ENCODE measurements at regions not wholly inside any gene's neighbourhood (a gene's known extent, or its start where the extent isn't known, plus 50 kb on each side); places are given as distances from the start of the nearest gene placed in this dataset.

DNA sequence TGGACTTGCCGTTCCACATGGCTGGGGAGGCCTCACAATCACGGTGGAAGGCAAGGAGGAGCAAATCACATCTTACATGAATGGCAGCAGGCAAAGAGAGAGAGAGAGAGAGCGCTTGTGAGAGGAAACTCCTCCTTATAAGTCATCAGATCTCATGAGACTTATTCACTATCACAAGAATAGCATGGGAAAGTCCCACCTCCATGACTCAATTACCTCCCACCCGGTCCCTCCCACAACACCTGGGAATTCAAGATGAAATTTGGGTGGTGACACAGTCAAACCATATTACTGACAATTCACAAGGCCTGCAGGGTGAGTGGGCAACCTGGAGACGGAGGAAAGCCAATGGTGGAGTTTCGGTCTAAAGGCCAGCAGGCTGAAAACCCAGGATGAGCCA lies 394.3 kb upstream of the TRAM1L1 start:
- Histone ChIP-seq H3K9ac (ENCODE audit: extremely low read depth, low read length, poor library complexity, severe bottlenecking) (no peak overlapping the region), H3K27ac (ENCODE audit: low read depth, low read length) (no peak overlapping the region), H3K9me3 (ENCODE audit: control insufficient read depth, low read length) (no peaks in the 10 kb centered on the region), H3K4me3 (ENCODE audit: low read length) (no peak overlapping the region), H3K27me3 (ENCODE audit: control insufficient read depth, insufficient read depth, low read length, poor library complexity, severe bottlenecking) (peaks cover 4% of the 10 kb centered on the region), H3K36me3 (ENCODE audit: control insufficient read depth, insufficient read depth, low read length) (no peaks in the 10 kb centered on the region), H3K4me1 (ENCODE audit: control insufficient read depth, insufficient read depth, low read length) (peaks cover 4% of the 10 kb centered on the region)
- H3K27ac Mint-ChIP-seq, result no peak overlapping the region
- no peaks in the 10 kb centered on the region for H3K9me3 Mint-ChIP-seq
- H3K4me3 Mint-ChIP-seq, result no peak overlapping the region
- H3K36me3 Mint-ChIP-seq (ENCODE audit: low read depth), result no peaks in the 10 kb centered on the region
- 66 to 76% methylated on average over 4 to 6 of the region's 6 CpGs for WGBS, 2 experiments (ENCODE audit: insufficient coverage in 1 of 2, insufficient read length in 1 of 2)
- peaks cover 11% of the 10 kb centered on the region for H3K4me1 Mint-ChIP-seq
- DNase-seq, result no peak
- TF ChIP-seq, protein P1, sequence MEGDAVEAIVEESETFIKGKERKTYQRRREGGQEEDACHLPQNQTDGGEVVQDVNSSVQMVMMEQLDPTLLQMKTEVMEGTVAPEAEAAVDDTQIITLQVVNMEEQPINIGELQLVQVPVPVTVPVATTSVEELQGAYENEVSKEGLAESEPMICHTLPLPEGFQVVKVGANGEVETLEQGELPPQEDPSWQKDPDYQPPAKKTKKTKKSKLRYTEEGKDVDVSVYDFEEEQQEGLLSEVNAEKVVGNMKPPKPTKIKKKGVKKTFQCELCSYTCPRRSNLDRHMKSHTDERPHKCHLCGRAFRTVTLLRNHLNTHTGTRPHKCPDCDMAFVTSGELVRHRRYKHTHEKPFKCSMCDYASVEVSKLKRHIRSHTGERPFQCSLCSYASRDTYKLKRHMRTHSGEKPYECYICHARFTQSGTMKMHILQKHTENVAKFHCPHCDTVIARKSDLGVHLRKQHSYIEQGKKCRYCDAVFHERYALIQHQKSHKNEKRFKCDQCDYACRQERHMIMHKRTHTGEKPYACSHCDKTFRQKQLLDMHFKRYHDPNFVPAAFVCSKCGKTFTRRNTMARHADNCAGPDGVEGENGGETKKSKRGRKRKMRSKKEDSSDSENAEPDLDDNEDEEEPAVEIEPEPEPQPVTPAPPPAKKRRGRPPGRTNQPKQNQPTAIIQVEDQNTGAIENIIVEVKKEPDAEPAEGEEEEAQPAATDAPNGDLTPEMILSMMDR (conservative IDR thresholded peaks at IDR 0.05), result no peak
- no peaks in the 10 kb centered on the region for H3K27me3 Mint-ChIP-seq (ENCODE audit: insufficient read depth)

DNA sequence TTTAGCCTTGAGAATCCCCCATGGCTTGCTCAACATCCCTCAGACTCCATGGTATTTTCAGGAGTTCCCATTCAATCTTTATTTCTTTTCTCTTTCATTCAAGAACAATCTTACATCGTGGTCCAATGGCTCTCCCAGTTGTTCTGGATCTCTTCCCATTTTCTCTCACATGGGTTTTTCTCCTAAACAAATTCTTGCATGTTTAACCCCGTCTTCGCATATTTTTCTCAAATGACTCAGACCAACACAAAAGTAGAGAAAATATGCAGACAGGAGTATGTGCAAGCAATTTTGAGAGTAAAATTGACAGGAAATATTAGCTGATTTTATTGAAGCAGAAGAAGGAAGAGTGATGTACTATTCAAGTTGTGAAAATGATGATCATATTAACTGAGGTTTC lies 396.4 kb upstream of the TRAM1L1 start:
- no peaks in the 10 kb centered on the region for H3K36me3 ChIP-seq (ENCODE audit: control insufficient read depth, insufficient read depth, low read length)
- peaks cover 8% of the 10 kb centered on the region for H3K4me1 Mint-ChIP-seq
- no peak overlapping the region for H3K27ac Mint-ChIP-seq
- no peak overlapping the region for H3K4me3 ChIP-seq (ENCODE audit: low read length)
- H3K27me3 ChIP-seq (ENCODE audit: control insufficient read depth, insufficient read depth, low read length, poor library complexity, severe bottlenecking), result peaks cover 4% of the 10 kb centered on the region
- DNase-seq, result no peak
- TF ChIP-seq, protein P1 (conservative IDR thresholded peaks at IDR 0.05), result no peak
- H3K36me3 Mint-ChIP-seq (ENCODE audit: low read depth), result no peaks in the 10 kb centered on the region
- no peak overlapping the region for H3K4me3 Mint-ChIP-seq
- H3K4me1 ChIP-seq (ENCODE audit: control insufficient read depth, insufficient read depth, low read length), result peaks cover 4% of the 10 kb centered on the region
- no peak overlapping the region for H3K27ac ChIP-seq (ENCODE audit: low read depth, low read length)
- no peaks in the 10 kb centered on the region for H3K9me3 ChIP-seq (ENCODE audit: control insufficient read depth, low read length)
- H3K9ac ChIP-seq (ENCODE audit: extremely low read depth, low read length, poor library complexity, severe bottlenecking), result no peak overlapping the region
- no peaks in the 10 kb centered on the region for H3K9me3 Mint-ChIP-seq
- 0 to 63% methylated on average over 1 to 3 of the region's 3 CpGs for WGBS, 2 experiments (ENCODE audit: insufficient coverage in 1 of 2, insufficient read length in 1 of 2)
- peaks cover 3% of the 10 kb centered on the region for H3K27me3 Mint-ChIP-seq (ENCODE audit: insufficient read depth)

GRCh38 chr4:117488692-117489091 lies 403.3 kb upstream of the TRAM1L1 start:
- TF ChIP-seq, protein P1 (conservative IDR thresholded peaks at IDR 0.05), result no peak
- 96 to 97% methylated on average over 7 of the region's 7 CpGs for WGBS, 2 experiments (ENCODE audit: insufficient coverage in 1 of 2, insufficient read length in 1 of 2)

More at GRCh38 chr4:117488692-117489091, 403.3 kb upstream of the TRAM1L1 start:
- H3K4me3 Mint-ChIP-seq, result no peak overlapping the region
- H3K9ac ChIP-seq (ENCODE audit: extremely low read depth, low read length, poor library complexity, severe bottlenecking), result no peak overlapping the region
- H3K4me3 ChIP-seq (ENCODE audit: low read length), result no peak overlapping the region
- H3K9me3 ChIP-seq (ENCODE audit: control insufficient read depth, low read length), result no peaks in the 10 kb centered on the region
- DNase-seq, result no peak
- no peaks in the 10 kb centered on the region for H3K4me1 Mint-ChIP-seq
- H3K27ac Mint-ChIP-seq, result no peak overlapping the region
- no peaks in the 10 kb centered on the region for H3K4me1 ChIP-seq (ENCODE audit: control insufficient read depth, insufficient read depth, low read length)
- peaks cover 3% of the 10 kb centered on the region for H3K27me3 Mint-ChIP-seq (ENCODE audit: insufficient read depth)
- no peaks in the 10 kb centered on the region for H3K36me3 Mint-ChIP-seq (ENCODE audit: low read depth)
- no peaks in the 10 kb centered on the region for H3K9me3 Mint-ChIP-seq
- no peak overlapping the region for H3K27ac ChIP-seq (ENCODE audit: low read depth, low read length)
- no peaks in the 10 kb centered on the region for H3K27me3 ChIP-seq (ENCODE audit: control insufficient read depth, insufficient read depth, low read length, poor library complexity, severe bottlenecking)
- no peaks in the 10 kb centered on the region for H3K36me3 ChIP-seq (ENCODE audit: control insufficient read depth, insufficient read depth, low read length)
